Osteocyte (in vitro differentiated cells): ENCODE measurements at regions not wholly inside any gene's neighbourhood (a gene's known extent, or its start where the extent isn't known, plus 50 kb on each side); places are given as distances from the start of the nearest gene placed in this dataset.

ENCODE experiments used
- DNase-seq: peaks from one replicate; pipeline ENCODE4 v3.0.0; 2021; ENCODE audit warnings: mixed read lengths; ENCODE audit not compliant: unreplicated experiment; ENCODE audit errors: extremely low spot score
- H3K27ac Mint-ChIP-seq: one replicate; pipeline ENCODE4 v1.8.0; 2021; ENCODE audit warnings: mild to moderate bottlenecking, mixed read lengths; ENCODE audit not compliant: unreplicated experiment
- H3K27me3 Mint-ChIP-seq: one replicate; pipeline ENCODE4 v1.8.0; 2021; ENCODE audit warnings: mixed read lengths; ENCODE audit not compliant: unreplicated experiment
- H3K36me3 Mint-ChIP-seq: one replicate; pipeline ENCODE4 v1.8.0; 2021; ENCODE audit warnings: mixed read lengths; ENCODE audit not compliant: unreplicated experiment
- H3K4me1 Mint-ChIP-seq: one replicate; pipeline ENCODE4 v1.8.0; 2021; ENCODE audit warnings: mixed read lengths; ENCODE audit not compliant: unreplicated experiment
- H3K4me3 Mint-ChIP-seq: one replicate; pipeline ENCODE4 v1.8.0; 2021; ENCODE audit warnings: mild to moderate bottlenecking, moderate library complexity, mixed read lengths; ENCODE audit not compliant: unreplicated experiment
- H3K9me3 Mint-ChIP-seq: one replicate; pipeline ENCODE4 v1.8.0; 2021; ENCODE audit warnings: mixed read lengths; ENCODE audit not compliant: unreplicated experiment
- TF ChIP-seq, protein P1 (sequence below): fragments of 200-600 bp; sonication (generic); IDR thresholded peaks from 2 replicates; pipeline ENCODE4 v1.5.0; 2021; ENCODE audit warnings: antibody characterized with exemption, mild to moderate bottlenecking, moderate library complexity

DNA sequence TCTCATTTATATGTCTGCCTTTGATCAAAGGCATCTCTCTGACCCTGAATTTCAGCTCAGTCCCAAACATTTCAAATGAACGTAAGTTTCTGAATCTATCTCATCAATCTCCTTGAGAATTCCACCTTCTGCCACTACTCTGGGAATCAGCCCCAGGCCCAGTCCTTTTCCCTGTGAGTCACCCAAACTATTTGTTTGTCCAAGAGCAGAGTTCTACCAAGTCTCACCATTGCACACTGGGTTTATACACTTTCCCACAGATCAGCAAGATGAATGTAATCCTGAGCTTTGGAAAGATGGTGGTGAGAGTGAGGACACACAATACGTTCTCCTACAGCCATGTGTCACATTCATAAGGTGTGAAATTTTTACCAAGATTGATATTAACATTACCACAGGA lies 251.3 kb upstream of the VWC2 start:
- no peak overlapping the region for H3K27ac Mint-ChIP-seq
- H3K36me3 Mint-ChIP-seq: no peaks in the 10 kb centered on the region
- H3K4me3 Mint-ChIP-seq: no peak overlapping the region
- H3K27me3 Mint-ChIP-seq: no peaks in the 10 kb centered on the region
- peaks cover 10% of the 10 kb centered on the region for H3K9me3 Mint-ChIP-seq
- DNase-seq: no peak
- H3K4me1 Mint-ChIP-seq: no peaks in the 10 kb centered on the region
- TF ChIP-seq, protein P1, sequence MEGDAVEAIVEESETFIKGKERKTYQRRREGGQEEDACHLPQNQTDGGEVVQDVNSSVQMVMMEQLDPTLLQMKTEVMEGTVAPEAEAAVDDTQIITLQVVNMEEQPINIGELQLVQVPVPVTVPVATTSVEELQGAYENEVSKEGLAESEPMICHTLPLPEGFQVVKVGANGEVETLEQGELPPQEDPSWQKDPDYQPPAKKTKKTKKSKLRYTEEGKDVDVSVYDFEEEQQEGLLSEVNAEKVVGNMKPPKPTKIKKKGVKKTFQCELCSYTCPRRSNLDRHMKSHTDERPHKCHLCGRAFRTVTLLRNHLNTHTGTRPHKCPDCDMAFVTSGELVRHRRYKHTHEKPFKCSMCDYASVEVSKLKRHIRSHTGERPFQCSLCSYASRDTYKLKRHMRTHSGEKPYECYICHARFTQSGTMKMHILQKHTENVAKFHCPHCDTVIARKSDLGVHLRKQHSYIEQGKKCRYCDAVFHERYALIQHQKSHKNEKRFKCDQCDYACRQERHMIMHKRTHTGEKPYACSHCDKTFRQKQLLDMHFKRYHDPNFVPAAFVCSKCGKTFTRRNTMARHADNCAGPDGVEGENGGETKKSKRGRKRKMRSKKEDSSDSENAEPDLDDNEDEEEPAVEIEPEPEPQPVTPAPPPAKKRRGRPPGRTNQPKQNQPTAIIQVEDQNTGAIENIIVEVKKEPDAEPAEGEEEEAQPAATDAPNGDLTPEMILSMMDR: no peak

DNA sequence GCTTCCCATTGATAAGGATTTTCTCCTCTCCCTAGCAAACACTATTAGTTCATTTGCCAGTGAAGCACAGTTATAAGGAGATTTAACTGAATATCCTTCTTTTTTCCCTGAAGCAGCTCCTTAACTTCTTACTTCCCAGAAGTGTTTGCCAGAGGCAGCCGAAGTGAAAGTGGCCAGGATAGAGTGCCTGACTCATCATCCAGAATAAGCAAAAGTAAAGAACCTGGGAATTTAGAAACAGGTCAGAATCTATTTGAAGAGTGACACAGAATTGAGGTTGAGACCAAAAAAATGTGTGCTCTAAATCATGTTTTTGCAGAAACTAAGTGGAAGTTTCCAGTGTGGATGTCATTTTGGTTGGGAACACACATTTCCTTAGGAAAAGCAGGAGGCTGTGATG lies 249.6 kb upstream of the VWC2 start:
- Mint-ChIP-seq H3K36me3 (no peaks in the 10 kb centered on the region), H3K27ac (no peak overlapping the region), H3K4me1 (no peaks in the 10 kb centered on the region), H3K9me3 (peaks cover 10% of the 10 kb centered on the region), H3K4me3 (no peak overlapping the region), H3K27me3 (no peaks in the 10 kb centered on the region)
- TF ChIP-seq, protein P1: no peak
- no peak for DNase-seq

DNA sequence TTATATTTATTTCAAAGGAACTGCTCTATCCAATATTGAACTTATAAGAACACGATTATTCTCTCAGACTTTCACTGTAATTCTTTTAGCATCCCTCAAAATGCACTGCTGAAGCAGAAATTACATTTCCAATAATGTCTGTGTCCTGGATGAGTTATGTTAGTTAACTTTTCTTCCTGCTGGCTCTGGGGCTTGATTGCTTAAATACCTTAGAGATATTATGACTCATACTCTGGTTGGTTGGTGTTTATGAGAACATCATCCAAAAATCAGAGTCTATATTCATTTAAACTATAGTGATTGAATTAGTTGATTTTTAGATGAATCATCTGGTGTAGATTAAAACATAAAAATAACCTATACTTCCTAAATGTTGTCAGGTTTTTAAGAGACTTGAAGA lies 246.3 kb upstream of the VWC2 start:
- Mint-ChIP-seq H3K27me3 (no peaks in the 10 kb centered on the region), H3K36me3 (no peaks in the 10 kb centered on the region), H3K27ac (no peak overlapping the region), H3K9me3 (peaks cover 10% of the 10 kb centered on the region), H3K4me3 (no peak overlapping the region), H3K4me1 (no peaks in the 10 kb centered on the region)
- TF ChIP-seq, protein P1: no peak
- DNase-seq: no peak

DNA sequence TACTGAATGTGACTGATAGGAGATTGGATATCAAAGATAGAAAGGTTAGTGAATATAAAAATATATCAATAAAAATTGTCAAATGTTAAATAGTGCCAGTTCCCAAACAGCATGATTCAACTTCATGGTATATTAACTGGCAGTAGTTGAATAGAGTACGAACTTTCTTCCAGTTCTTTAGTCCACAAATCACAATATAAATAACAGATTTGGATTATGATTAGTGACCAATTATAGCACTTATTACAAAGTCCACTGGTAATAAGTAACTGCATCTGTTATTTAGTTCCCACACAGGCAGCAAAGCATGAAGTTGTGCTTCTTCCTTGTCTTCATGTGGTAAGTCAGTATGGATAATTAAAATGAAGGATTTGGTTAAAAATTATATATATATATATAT lies 243.0 kb upstream of the VWC2 start:
- Mint-ChIP-seq H3K4me3 (no peak overlapping the region), H3K4me1 (no peaks in the 10 kb centered on the region), H3K27me3 (no peaks in the 10 kb centered on the region), H3K36me3 (no peaks in the 10 kb centered on the region), H3K27ac (no peak overlapping the region), H3K9me3 (peaks cover 26% of the 10 kb centered on the region)
- DNase-seq: no peak
- TF ChIP-seq, protein P1: no peak

DNA sequence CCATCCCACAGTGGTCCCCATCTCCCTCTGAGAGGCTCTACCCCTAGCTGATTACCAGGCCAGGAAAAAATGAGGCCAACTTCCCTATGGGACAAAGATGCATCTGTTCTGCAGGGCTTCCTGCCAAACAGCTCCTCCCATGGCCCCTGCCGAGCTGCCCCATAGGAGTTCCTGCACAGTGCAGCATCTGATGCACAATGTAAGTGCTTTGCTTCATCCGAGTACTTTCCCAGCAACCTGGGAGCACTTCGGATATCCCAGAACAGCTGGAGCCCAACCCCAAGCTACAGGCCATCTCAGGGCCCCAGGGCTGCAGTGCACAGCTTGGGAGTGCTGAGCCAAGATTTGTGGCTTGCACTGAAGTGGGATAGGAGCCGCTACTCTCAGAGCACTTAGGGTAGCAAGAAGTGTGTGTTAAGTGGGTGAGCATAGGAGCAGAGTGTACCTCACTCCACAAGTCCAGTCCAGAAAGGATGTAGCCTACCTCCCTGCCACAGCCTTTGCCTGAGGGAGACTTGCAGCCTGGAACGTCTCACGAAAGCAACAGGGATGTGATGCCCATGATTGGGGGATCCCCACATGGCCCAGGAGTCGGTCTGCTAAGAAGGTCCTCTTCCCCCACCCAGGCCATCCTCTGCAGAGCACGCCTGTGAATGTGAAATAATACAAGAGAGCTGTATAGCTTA lies 209.6 kb upstream of the VWC2 start:
- no peaks in the 10 kb centered on the region for H3K4me1 Mint-ChIP-seq
- H3K27me3 Mint-ChIP-seq: no peaks in the 10 kb centered on the region
- no peak overlapping the region for H3K4me3 Mint-ChIP-seq
- peaks cover 38% of the 10 kb centered on the region for H3K9me3 Mint-ChIP-seq
- no peaks in the 10 kb centered on the region for H3K36me3 Mint-ChIP-seq
- TF ChIP-seq, protein P1: no peak
- H3K27ac Mint-ChIP-seq: no peak overlapping the region
- DNase-seq: no peak
